Endothelial cell of umbilical vein (primary cell): ENCODE measurements at regions not wholly inside any gene's neighbourhood (a gene's known extent, or its start where the extent isn't known, plus 50 kb on each side); places are given as distances from the start of the nearest gene placed in this dataset.

ENCODE experiments used
- BruUV-seq: library from RNA; stranded (reverse); fragments of 400-500 nt; replicated peaks from 2 replicates; lab custom pipeline; 2021; lab: Mats Ljungman, UMichigan
- CTCF ChIA-PET: fragments of 300-600, 350-600 bp; sonication (Branson Sonifier 250); formaldehyde crosslinking; loops from one replicate; lab custom pipeline; 2021; ENCODE audit warnings: antibody characterized with exemption, inconsistent platforms; lab: Charles Lee
- POLR2A ChIA-PET: fragments of 300-600, 350-600 bp; sonication (Branson Sonifier 250); formaldehyde crosslinking; loops from one replicate; lab custom pipeline; 2021; ENCODE audit warnings: antibody characterized with exemption, inconsistent platforms; lab: Charles Lee
- DNase-seq: peaks from one replicate; pipeline ENCODE4 v3.0.0-alpha.2; 2011; ENCODE audit warnings: low read depth, low spot score
- FAIRE-seq: peaks from 2 replicates; lab custom pipeline; 2011; peaks lifted over from hg19 to GRCh38; lab: Jason Lieb, UNC
- H2AFZ ChIP-seq: 2 replicates; pipeline ENCODE4 v1.6.0; 2012; ENCODE audit warnings: low read depth, low read length, control low read depth, inconsistent platforms
- H3K27ac ChIP-seq: 2 replicates; pipeline ENCODE4 v1.5.1; 2011; ENCODE audit warnings: low read depth, mild to moderate bottlenecking, control low read depth, low read length, moderate library complexity; ENCODE audit not compliant: insufficient read depth
- H3K27me3 ChIP-seq, 2 experiments: 2 replicates each; pipeline versions ENCODE4 v1.6.0 to v1.6.1; 2011; ENCODE audit warnings: low read length in 2 of 2, mixed read lengths in 1 of 2; ENCODE audit not compliant: control insufficient read depth in 2 of 2, insufficient read depth in 2 of 2
- H3K36me3 ChIP-seq, 2 experiments: 2 replicates in 1 of 2; 3 replicates in 1 of 2; pipeline ENCODE4 v1.5.1; 2011; ENCODE audit warnings: low read length in 2 of 2, mild to moderate bottlenecking in 1 of 2, moderate library complexity in 1 of 2; ENCODE audit not compliant: control insufficient read depth in 2 of 2, insufficient read depth in 2 of 2; ENCODE audit errors: extremely low read depth in 1 of 2
- H3K4me1 ChIP-seq: 3 replicates; pipeline ENCODE4 v1.5.1; 2011; ENCODE audit warnings: mild to moderate bottlenecking, low read length; ENCODE audit not compliant: control insufficient read depth, insufficient read depth; ENCODE audit errors: extremely low read depth
- H3K4me2 ChIP-seq: 2 replicates; pipeline ENCODE4 v1.6.1; 2011; ENCODE audit warnings: low read length, control low read depth, mixed read lengths; ENCODE audit not compliant: insufficient read depth
- H3K4me3 ChIP-seq, 3 experiments: fragments of 200-600 bp in 1 of 3; sonication (generic), shearing (Covaris generic) in 1 of 3; replicated peaks in 1 of 3; 2 replicates each; pipeline ENCODE4 v1.5.1; 2011 to 2016; ENCODE audit warnings: control low read depth in 3 of 3, low read length in 3 of 3, mild to moderate bottlenecking in 2 of 3, inconsistent platforms in 1 of 3, low read depth in 1 of 3, moderate library complexity in 1 of 3; ENCODE audit not compliant: insufficient read depth in 1 of 3
- H3K79me2 ChIP-seq: 2 replicates; pipeline ENCODE4 v1.6.0; 2012; ENCODE audit warnings: low read length, inconsistent platforms; ENCODE audit not compliant: control insufficient read depth, insufficient read depth
- H3K9ac ChIP-seq: replicated peaks from 2 replicates; pipeline ENCODE3; 2011; ENCODE audit warnings: low read length, control low read depth; ENCODE audit not compliant: insufficient read depth; ENCODE audit errors: extremely low read depth
- H3K9me1 ChIP-seq: replicated peaks from 3 replicates; pipeline ENCODE4 v1.6.0; 2011; ENCODE audit warnings: mild to moderate bottlenecking, low read length; ENCODE audit not compliant: control insufficient read depth, insufficient read depth; ENCODE audit errors: extremely low read depth
- H3K9me3 ChIP-seq: replicated peaks from 2 replicates; pipeline ENCODE4 v1.5.1; 2012; ENCODE audit warnings: low read length, inconsistent platforms; ENCODE audit not compliant: control insufficient read depth, insufficient read depth
- H4K20me1 ChIP-seq: replicated peaks from 2 replicates; pipeline ENCODE3; 2011; ENCODE audit warnings: mild to moderate bottlenecking, low read length; ENCODE audit not compliant: control insufficient read depth, insufficient read depth; ENCODE audit errors: extremely low read depth
- CTCF ChIP-seq, 2 donors: IDR thresholded peaks; 1 replicate in 1 of 2; 2 replicates in 1 of 2; pipeline ENCODE4 v1.5.1; 2011; ENCODE audit warnings: low read length in 2 of 2, mild to moderate bottlenecking in 2 of 2, moderate library complexity in 2 of 2, control low read depth in 1 of 2, inconsistent platforms in 1 of 2, low read depth in 1 of 2; ENCODE audit not compliant: insufficient read depth in 1 of 2; ENCODE audit errors: extremely low read depth in 1 of 2
- EZH2 ChIP-seq: IDR thresholded peaks from 2 replicates; pipeline ENCODE4 v1.6.1; 2012; ENCODE audit warnings: borderline replicate concordance, low read depth, mild to moderate bottlenecking, moderate library complexity, low read length, inconsistent platforms; ENCODE audit not compliant: severe bottlenecking
- FOS ChIP-seq: IDR thresholded peaks from 2 replicates; pipeline ENCODE4 v1.6.1; 2011; ENCODE audit warnings: mild to moderate bottlenecking, low read length, moderate library complexity, borderline replicate concordance; ENCODE audit not compliant: insufficient read depth
- GATA2 ChIP-seq: IDR thresholded peaks from 2 replicates; pipeline ENCODE4 v1.7.0; 2011; ENCODE audit warnings: low read depth, mild to moderate bottlenecking, moderate library complexity, mixed read lengths, low read length; ENCODE audit not compliant: insufficient read length, insufficient read depth
- JUN ChIP-seq: IDR thresholded peaks from 2 replicates; pipeline ENCODE4 v1.6.1; 2011; ENCODE audit warnings: borderline replicate concordance, low read depth; ENCODE audit not compliant: insufficient read length, insufficient read depth
- MYC ChIP-seq: IDR thresholded peaks from one replicate; pipeline ENCODE4 v1.6.1; 2011; ENCODE audit warnings: mild to moderate bottlenecking, low read depth, low read length
- POLR2A ChIP-seq: IDR thresholded peaks from 2 replicates; pipeline ENCODE4 v1.6.1; 2012; ENCODE audit warnings: low read depth, mild to moderate bottlenecking, control low read depth, low read length
- POLR2AphosphoS5 ChIP-seq: IDR thresholded peaks from 2 replicates; pipeline ENCODE4 v1.6.1; 2012; ENCODE audit warnings: low read depth, mild to moderate bottlenecking, control low read depth, low read length, moderate library complexity; ENCODE audit not compliant: insufficient read depth
- dilution Hi-C: fragments of 300-500 bp; cut with MboI; formaldehyde crosslinking; loops from one replicate; pipeline ENCODE4 v1.15.0; 2019; ENCODE audit warnings: low sequenced_read_pairs; ENCODE audit not compliant: extremely low pct_ligation_motif_present
- intact Hi-C: fragments of 100-400 bp; cut with micrococcal nuclease; formaldehyde crosslinking; loops from one replicate; pipeline ENCODE4 v1.10.0; 2022
- TF ChIP-seq, protein P1 (sequence below): IDR thresholded peaks from 2 replicates; pipeline ENCODE4 v1.6.1; 2011; ENCODE audit not compliant: insufficient read depth, insufficient read length

GRCh38 chr3:191848818-191849217, 387.9 kb downstream of the PYDC2 start:
- CTCF ChIA-PET, result no interaction called here
- intact Hi-C loops, result no loop called here

More at GRCh38 chr3:191848818-191849217, 387.9 kb downstream of the PYDC2 start:
- POLR2A ChIA-PET, result no interaction called here
- Histone ChIP-seq H3K9ac (no peak overlapping the region), H3K79me2 (no peaks in the 10 kb centered on the region), H3K4me2 (no peak overlapping the region), H3K36me3 (no peaks in the 10 kb centered on the region), H4K20me1 (no peaks in the 10 kb centered on the region), H3K9me3 (no peaks in the 10 kb centered on the region), H3K27me3 (no peaks in the 10 kb centered on the region), H2AFZ (no peak overlapping the region), H3K27ac (no peak overlapping the region), H3K4me1 (no peaks in the 10 kb centered on the region), H3K4me3 (no peak overlapping the region), H3K9me1 (no peaks in the 10 kb centered on the region)
- BruUV-seq, result no TSS peak
- dilution Hi-C loops, result no loop called here
- DNase-seq, result no peak
- no peak for FAIRE-seq
- TF ChIP-seq MYC (no peak), POLR2AphosphoS5 (no peak), EZH2 (no peak), GATA2 (no peak), POLR2A (no peak), JUN (no peak), CTCF (IDR thresholded peaks at IDR 0.05; ENCODE audit: extremely low read depth in 1 of 2, insufficient read depth in 1 of 2, low read depth in 1 of 2, low read length in 2 of 2) (no peak), FOS (no peak)
- TF ChIP-seq, protein P1, sequence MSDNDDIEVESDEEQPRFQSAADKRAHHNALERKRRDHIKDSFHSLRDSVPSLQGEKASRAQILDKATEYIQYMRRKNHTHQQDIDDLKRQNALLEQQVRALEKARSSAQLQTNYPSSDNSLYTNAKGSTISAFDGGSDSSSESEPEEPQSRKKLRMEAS, result no peak
